ENCODE measurements at regions not wholly inside any gene's neighbourhood (a gene's known extent, or its start where the extent isn't known, plus 50 kb on each side); places are given as distances from the start of the nearest gene placed in this dataset.

DNA sequence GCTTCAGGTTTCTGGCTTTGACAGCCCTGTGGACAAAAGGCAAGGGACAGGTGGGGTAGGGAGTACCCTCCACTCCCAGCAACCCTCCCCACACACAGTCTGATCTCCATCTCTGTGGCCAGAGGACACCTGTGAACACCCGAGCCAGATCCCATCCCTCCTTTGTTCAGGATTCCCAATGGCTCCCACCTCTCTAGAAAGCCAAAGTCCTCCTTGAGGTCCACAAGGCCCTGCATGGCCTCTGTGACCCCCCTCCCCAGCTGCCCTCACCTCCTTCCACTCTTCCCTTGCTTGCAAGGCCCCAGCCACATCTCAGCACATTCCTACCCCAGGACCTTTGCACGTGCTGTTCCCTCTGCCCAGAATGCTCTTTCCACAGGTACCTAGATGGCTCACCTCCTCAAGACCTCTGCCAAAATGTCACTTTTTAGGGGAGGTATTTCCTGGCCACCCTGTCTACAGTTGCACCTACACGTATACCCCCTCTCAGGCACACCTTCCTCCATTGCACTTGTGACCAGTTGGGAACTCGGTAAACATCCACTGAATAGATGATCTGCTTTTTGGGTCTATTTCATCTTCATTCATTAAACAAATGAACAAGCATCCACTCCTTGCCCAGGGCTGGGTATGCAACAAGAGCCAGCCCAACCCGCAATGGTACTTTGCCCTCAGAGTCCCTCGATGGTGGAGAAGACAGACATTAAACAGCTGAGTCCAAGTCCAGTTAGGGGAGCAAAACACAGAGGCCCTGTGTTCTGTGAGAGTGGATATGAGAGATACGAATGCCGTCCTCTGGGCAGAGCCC, 107.0 kb downstream of the CRLF3 start:
- no peak for TF ChIP-seq CTCF (conservative IDR thresholded peaks at IDR 0.05)
- TF ChIP-seq ZFX (IDR thresholded peaks at IDR 0.05) = no peak
